ENCODE measurements at regions not wholly inside any gene's neighbourhood (a gene's known extent, or its start where the extent isn't known, plus 50 kb on each side); places are given as distances from the start of the nearest gene placed in this dataset.

DNA sequence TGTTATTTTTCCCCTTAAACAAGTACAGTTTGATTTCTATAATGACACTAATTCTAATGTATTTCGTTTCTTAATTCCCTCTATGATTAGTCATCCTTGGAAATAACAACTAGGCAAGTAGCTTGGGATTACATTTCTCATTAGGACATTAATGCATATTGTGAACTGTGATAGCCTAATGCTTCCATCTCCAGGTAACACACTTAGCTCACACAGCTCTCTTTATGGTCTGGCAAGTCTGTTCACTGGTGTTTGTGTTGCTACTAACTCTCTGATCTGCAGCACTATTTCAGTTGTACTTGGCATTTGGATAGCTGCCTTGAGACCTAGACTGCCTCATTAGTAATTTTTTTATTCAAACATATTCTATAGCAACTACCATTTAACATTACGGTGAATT, 853.2 kb downstream of the SORCS3 start:
- H3K79me2 ChIP-seq (ENCODE audit: insufficient read depth, low read depth, low read length) = no peaks in the 10 kb centered on the region
- no peaks in the 10 kb centered on the region for H3K9me2 ChIP-seq (ENCODE audit: insufficient read depth, low read length)
- intact Hi-C loops (cut with micrococcal nuclease; ENCODE audit: unreplicated experiment) = no loop called here
- H3K27ac ChIP-seq (ENCODE audit: low read depth, low read length, poor library complexity, severe bottlenecking) = no peak overlapping the region
- no peak overlapping the region for H2AFZ ChIP-seq (ENCODE audit: low read length)
- no peaks in the 10 kb centered on the region for H3K36me3 ChIP-seq (ENCODE audit: insufficient read depth, low read length)
- ChIA-PET POLR2A (no interaction called here), CTCF (ENCODE audit: unreplicated experiment) (no interaction called here)
- no peaks in the 10 kb centered on the region for H3K4me1 ChIP-seq (ENCODE audit: insufficient read depth, low read length, poor library complexity, severe bottlenecking)
- no peaks in the 10 kb centered on the region for H4K20me1 ChIP-seq (ENCODE audit: insufficient read depth, low read length)
- H3K4me2 ChIP-seq (ENCODE audit: low read length) = no peak overlapping the region
- TF ChIP-seq EZH2phosphoT487 (IDR thresholded peaks at IDR 0.05; ENCODE audit: borderline replicate concordance, low read depth, low read length) (no peak), CTCF (conservative IDR thresholded peaks at IDR 0.05; ENCODE audit: low read length) (no peak)
- BruUV-seq (replicated peaks) = no TSS peak
- no peak for DNase-seq (ENCODE audit: low spot score)
- no peaks in the 10 kb centered on the region for H3K9me3 ChIP-seq (ENCODE audit: low read length)
- H3K4me3 ChIP-seq (ENCODE audit: low read depth, low read length, poor library complexity, severe bottlenecking) = no peak overlapping the region

DNA sequence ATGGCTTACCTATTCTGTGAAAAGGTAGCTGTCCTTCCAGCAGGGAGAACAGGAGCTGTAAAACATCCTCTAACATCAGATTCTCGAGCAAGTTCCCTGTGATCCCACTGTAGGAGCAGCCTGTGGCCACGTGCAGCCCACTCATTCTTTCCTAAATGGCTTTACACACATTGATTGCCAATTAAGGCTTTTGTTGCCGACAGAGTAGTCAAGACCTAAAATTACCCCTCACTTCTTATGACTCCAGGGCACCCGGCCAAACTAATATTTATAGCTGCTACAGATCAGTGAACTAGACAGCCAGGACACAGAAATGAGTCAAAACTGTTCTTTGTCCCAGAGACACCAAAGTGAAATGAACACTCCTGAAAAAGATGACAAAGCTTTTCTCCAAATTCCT, 832.1 kb downstream of the SORCS3 start:
- CTCF ChIA-PET (ENCODE audit: unreplicated experiment) = no interaction called here
- no TSS peak for BruUV-seq (replicated peaks)

GRCh38 chr10:105468759-105469158, 827.7 kb downstream of the SORCS3 start:
- no peak overlapping the region for H2AFZ ChIP-seq (ENCODE audit: low read length)
- H4K20me1 ChIP-seq (ENCODE audit: insufficient read depth, low read length) = no peaks in the 10 kb centered on the region
- H3K27ac ChIP-seq (ENCODE audit: low read depth, low read length, poor library complexity, severe bottlenecking) = no peak overlapping the region
- POLR2A ChIA-PET = no interaction called here
- no peak for TF ChIP-seq CTCF (conservative IDR thresholded peaks at IDR 0.05; ENCODE audit: low read length)
- no peak for TF ChIP-seq EZH2phosphoT487 (IDR thresholded peaks at IDR 0.05; ENCODE audit: borderline replicate concordance, low read depth, low read length)
- H3K9me2 ChIP-seq (ENCODE audit: insufficient read depth, low read length) = no peaks in the 10 kb centered on the region
- no peak overlapping the region for H3K4me2 ChIP-seq (ENCODE audit: low read length)
- H3K4me1 ChIP-seq (ENCODE audit: insufficient read depth, low read length, poor library complexity, severe bottlenecking) = no peaks in the 10 kb centered on the region
- H3K36me3 ChIP-seq (ENCODE audit: insufficient read depth, low read length) = no peaks in the 10 kb centered on the region
- intact Hi-C loops (cut with micrococcal nuclease; ENCODE audit: unreplicated experiment) = loop anchor here (5.0 kb wide), 1 partner anchor 734 kb away; no protein-coding TSS in a partner anchor
- H3K4me3 ChIP-seq (ENCODE audit: low read depth, low read length, poor library complexity, severe bottlenecking) = no peak overlapping the region
- H3K79me2 ChIP-seq (ENCODE audit: insufficient read depth, low read depth, low read length) = no peaks in the 10 kb centered on the region
- CTCF ChIA-PET (ENCODE audit: unreplicated experiment) = no interaction called here
- BruUV-seq (replicated peaks) = no TSS peak
- no peaks in the 10 kb centered on the region for H3K9me3 ChIP-seq (ENCODE audit: low read length)
- no peak for DNase-seq (ENCODE audit: low spot score)

More for the DNA sequence above, 832.1 kb downstream of the SORCS3 start:
- Histone ChIP-seq H3K4me3 (ENCODE audit: low read depth, low read length, poor library complexity, severe bottlenecking) (no peak overlapping the region), H3K9me2 (ENCODE audit: insufficient read depth, low read length) (no peaks in the 10 kb centered on the region), H3K4me2 (ENCODE audit: low read length) (no peak overlapping the region), H3K9me3 (ENCODE audit: low read length) (no peaks in the 10 kb centered on the region), H3K79me2 (ENCODE audit: insufficient read depth, low read depth, low read length) (no peaks in the 10 kb centered on the region), H2AFZ (ENCODE audit: low read length) (no peak overlapping the region), H3K27ac (ENCODE audit: low read depth, low read length, poor library complexity, severe bottlenecking) (no peak overlapping the region), H3K36me3 (ENCODE audit: insufficient read depth, low read length) (no peaks in the 10 kb centered on the region), H4K20me1 (ENCODE audit: insufficient read depth, low read length) (no peaks in the 10 kb centered on the region), H3K4me1 (ENCODE audit: insufficient read depth, low read length, poor library complexity, severe bottlenecking) (no peaks in the 10 kb centered on the region)
- intact Hi-C loops (cut with micrococcal nuclease; ENCODE audit: unreplicated experiment) = no loop called here
- POLR2A ChIA-PET = interaction anchor here (0.7 kb wide), 1 partner anchor 468 kb away, joined by 3 read pairs; no protein-coding TSS in a partner anchor
- DNase-seq (ENCODE audit: low spot score) = no peak
- TF ChIP-seq EZH2phosphoT487 (IDR thresholded peaks at IDR 0.05; ENCODE audit: borderline replicate concordance, low read depth, low read length) (no peak), CTCF (conservative IDR thresholded peaks at IDR 0.05; ENCODE audit: low read length) (no peak)
